WERI-Rb-1 (cell line): ENCODE measurements at regions not wholly inside any gene's neighbourhood (a gene's known extent, or its start where the extent isn't known, plus 50 kb on each side); places are given as distances from the start of the nearest gene placed in this dataset.

Experiments used
- DNase-seq: peaks from one replicate; pipeline ENCODE4 v3.0.0-alpha.2; 2020
- H3K27ac ChIP-seq: fragments of 250-450 bp; sonication (Bioruptor Pico); 2 replicates; pipeline ENCODE4 v1.5.1; 2020; ENCODE audit warnings: mild to moderate bottlenecking, moderate library complexity
- H3K27me3 ChIP-seq: fragments of 250-450 bp; sonication (Bioruptor Pico); 2 replicates; pipeline ENCODE4 v1.5.1; 2021; ENCODE audit warnings: mild to moderate bottlenecking, low read depth, moderate library complexity; ENCODE audit not compliant: insufficient read depth, severe bottlenecking
- H3K36me3 ChIP-seq: fragments of 250-450 bp; sonication (Bioruptor Pico); 2 replicates; pipeline ENCODE4 v1.5.1; 2020; ENCODE audit warnings: mild to moderate bottlenecking, moderate library complexity
- H3K4me3 ChIP-seq: 2 replicates; pipeline ENCODE4 v1.5.1; 2011; ENCODE audit warnings: low read depth, mild to moderate bottlenecking, control low read depth, low read length
- H3K9me3 ChIP-seq: fragments of 250-450 bp; sonication (Bioruptor Pico); 2 replicates; pipeline ENCODE4 v1.5.1; 2021; ENCODE audit warnings: mild to moderate bottlenecking, moderate library complexity; ENCODE audit not compliant: severe bottlenecking
- CTCF ChIP-seq: IDR thresholded peaks from 2 replicates; pipeline ENCODE4 v1.5.1; 2011; ENCODE audit warnings: low read depth, mild to moderate bottlenecking, control low read depth, inconsistent platforms, low read length

GRCh38 chr5:54653956-54654614 is 136.5 kb downstream of the SNX18 start:
- no peaks in the 10 kb centered on the region for H3K36me3 ChIP-seq
- no peak overlapping the region for H3K27ac ChIP-seq
- H3K27me3 ChIP-seq, result no peaks in the 10 kb centered on the region
- DNase-seq, result no peak
- H3K9me3 ChIP-seq, result no peaks in the 10 kb centered on the region
- H3K4me3 ChIP-seq, result no peak overlapping the region
- no peak for TF ChIP-seq CTCF

- no peak for DNase-seq
- no peak overlapping the region for H3K4me3 ChIP-seq
- no peaks in the 10 kb centered on the region for H3K36me3 ChIP-seq
- no peaks in the 10 kb centered on the region for H3K27me3 ChIP-seq
- peaks cover 4% of the 10 kb centered on the region for H3K9me3 ChIP-seq
- TF ChIP-seq CTCF, result no peak
- H3K27ac ChIP-seq, result no peak overlapping the region
These were observed 134.0 kb downstream of the SNX18 start for GRCh38 chr5:54651482-54652076.

GRCh38 chr5:54649041-54649504 is 131.5 kb downstream of the SNX18 start:
- no peak for TF ChIP-seq CTCF
- DNase-seq, result no peak
- no peaks in the 10 kb centered on the region for H3K36me3 ChIP-seq
- H3K9me3 ChIP-seq, result peaks cover 4% of the 10 kb centered on the region
- H3K27me3 ChIP-seq, result no peaks in the 10 kb centered on the region
- no peak overlapping the region for H3K27ac ChIP-seq
- H3K4me3 ChIP-seq, result no peak overlapping the region

GRCh38 chr5:54646356-54647101 is 129.0 kb downstream of the SNX18 start:
- no peak for DNase-seq
- H3K27ac ChIP-seq, result no peak overlapping the region
- no peak overlapping the region for H3K4me3 ChIP-seq
- H3K27me3 ChIP-seq, result no peaks in the 10 kb centered on the region
- H3K9me3 ChIP-seq, result peaks cover 4% of the 10 kb centered on the region
- no peaks in the 10 kb centered on the region for H3K36me3 ChIP-seq
- TF ChIP-seq CTCF, result no peak

GRCh38 chr5:54645882-54646355 is 128.4 kb downstream of the SNX18 start:
- Histone ChIP-seq H3K27ac (no peak overlapping the region), H3K4me3 (no peak overlapping the region), H3K9me3 (peaks cover 4% of the 10 kb centered on the region), H3K36me3 (no peaks in the 10 kb centered on the region), H3K27me3 (no peaks in the 10 kb centered on the region)
- DNase-seq, result no peak
- TF ChIP-seq CTCF, result no peak
